Activated CD8-positive, alpha-beta memory T cell treated with anti-CD3 and anti-CD28 coated beads, Interleukin-2, amount 50 U/mL, for 24 hours (primary cell): ENCODE measurements at regions not wholly inside any gene's neighbourhood (a gene's known extent, or its start where the extent isn't known, plus 50 kb on each side); places are given as distances from the start of the nearest gene placed in this dataset.
"Not testable (repeated sequence)": the region's sequence is repeated elsewhere in the genome, so short reads cannot be mapped to it uniquely, and the experiment has no call there.

Experiments
- DNase-seq: peaks from one replicate; pipeline ENCODE4 v3.0.0-alpha.2; 2020; ENCODE audit errors: extremely low read depth

DNA sequence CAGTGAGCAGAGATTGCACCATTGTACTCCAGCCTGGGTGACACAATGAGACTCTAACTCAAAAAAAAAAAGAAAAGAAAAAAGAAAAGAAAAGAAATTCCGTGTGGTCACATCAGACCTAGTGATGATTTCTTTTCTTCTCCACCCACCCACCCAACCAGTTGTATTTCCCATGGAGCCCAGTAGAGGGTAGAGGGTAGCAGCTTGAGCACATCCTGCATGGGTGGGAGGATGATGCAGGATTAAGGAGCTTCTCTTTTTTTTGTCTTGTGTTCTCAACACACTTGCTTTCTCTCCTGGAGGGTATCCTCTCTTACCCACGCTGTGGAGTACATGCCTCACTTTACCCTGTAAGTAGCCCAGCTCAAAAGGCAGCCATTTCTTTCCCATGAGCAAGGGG lies 118.6 kb upstream of the CARD11 start:
- no peak for DNase-seq

DNA sequence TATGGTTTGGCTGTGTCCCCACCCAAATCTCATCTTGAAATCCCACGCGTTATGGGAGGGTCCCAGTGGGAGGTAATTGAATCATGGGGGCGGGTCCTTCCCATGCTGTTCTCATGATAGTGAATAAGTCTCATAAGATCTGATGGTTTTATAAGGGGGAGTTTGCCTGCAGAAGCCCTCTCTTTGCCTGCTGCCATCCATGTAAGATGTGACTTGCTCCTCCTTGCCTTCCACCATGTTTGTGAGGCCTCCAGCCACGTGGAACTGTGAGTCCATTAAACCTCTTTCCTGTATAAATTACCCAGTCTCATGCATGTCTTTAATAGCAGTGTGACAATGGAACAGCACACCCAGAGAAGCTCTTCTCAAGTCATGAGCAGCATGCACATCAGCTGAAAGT lies 119.1 kb upstream of the CARD11 start:
- not testable (repeated sequence) for DNase-seq

DNA sequence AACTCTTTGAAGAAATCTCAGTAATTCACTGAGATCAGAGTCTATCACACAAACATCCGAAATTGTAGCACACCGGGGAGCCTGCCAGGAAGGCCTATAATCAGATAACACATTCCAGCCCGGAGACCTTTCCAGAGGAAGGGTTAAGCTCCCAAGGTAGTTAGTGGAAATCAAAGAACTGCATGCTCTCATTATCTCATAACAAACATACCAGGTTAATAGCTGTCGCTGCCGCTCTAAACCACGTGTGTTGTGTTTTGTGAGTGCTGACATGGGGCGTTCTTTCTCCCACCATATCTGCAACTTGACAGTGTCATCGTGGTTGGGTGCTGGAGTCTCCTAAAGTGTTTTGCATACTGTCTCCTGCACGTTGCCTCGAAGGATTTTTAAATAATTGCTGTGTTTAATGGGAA lies 120.7 kb upstream of the CARD11 start:
- no peak for DNase-seq

DNA sequence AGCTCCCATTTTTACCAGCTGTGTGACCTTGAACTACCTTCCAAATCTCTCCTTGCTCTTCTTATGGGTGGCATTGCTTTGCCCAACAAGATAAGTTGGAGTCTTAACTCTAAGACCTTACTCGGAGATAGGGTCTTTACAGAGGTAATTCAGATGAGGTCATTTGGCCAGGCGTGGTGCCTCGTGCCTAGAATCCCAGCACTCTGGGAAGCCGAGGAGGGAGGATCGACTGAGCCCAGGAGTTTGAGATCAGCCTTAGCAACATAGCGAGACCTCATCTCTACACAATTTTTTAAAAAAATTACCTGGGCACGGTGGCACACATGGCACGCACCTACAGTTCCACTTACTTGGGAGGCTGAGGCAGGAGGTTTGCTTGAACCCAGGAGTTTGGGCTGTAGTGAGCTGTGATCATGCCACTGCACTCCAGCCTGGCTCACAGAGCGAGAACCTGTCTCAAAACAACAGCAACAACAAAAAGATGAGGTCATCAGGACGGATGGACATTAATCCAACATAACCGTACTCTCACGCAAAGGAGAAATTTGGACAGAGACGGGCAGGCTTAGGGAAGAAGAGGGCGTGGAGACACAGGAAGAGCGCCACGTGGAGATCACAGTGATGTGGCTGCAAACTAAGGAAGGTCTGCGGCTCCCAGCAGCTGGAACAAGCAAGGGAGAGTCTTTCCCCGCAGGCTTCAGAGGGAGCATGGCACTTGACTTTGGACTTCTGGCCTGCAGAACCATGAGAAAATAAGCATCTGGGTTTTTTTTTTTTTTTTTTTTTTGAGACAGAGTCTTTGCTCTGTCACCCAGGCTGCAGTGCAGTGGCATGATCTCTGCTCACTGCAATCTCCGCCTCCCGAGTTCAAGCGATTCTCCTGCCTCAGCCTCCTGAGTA lies 122.3 kb upstream of the CARD11 start:
- DNase-seq, result no peak

DNA sequence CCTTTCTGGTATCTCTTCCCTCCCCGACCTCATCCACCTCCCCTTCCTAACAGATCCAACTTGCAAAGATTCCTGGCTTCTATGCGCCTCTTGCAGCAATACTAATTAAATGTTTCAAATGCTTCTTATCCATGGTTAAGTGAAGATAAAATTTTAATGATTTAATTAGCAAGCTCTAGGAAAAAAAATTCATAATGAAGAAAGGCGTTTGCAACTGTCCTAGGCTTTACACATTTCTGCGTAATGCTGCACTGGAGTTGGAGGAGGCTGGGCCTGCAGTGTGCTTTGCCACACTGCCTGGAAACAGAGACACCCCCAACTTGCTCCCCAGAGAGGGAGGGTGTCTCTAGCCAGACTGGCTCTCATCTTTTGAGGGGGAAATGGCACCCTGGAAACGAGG lies 123.9 kb upstream of the CARD11 start:
- no peak for DNase-seq

DNA sequence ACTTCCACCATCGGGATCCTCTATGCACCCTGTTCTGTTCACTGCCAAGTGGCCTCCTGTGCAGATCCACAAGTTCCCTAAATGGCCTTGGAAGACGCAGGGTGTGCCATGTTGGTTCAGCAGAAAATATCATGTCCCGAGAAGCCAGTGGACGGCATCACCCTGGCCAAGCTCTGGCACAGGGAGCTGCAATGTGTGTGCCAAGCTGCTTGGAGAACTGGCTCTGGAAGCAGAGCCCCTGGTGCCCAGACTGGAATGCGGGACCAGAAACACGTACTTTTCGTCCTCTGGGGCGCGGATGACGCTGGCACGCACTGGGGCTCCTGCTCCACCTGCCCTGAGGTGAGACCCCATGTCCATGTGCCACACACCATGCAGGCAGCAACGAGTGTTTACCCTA lies 124.7 kb upstream of the CARD11 start:
- DNase-seq, result no peak

DNA sequence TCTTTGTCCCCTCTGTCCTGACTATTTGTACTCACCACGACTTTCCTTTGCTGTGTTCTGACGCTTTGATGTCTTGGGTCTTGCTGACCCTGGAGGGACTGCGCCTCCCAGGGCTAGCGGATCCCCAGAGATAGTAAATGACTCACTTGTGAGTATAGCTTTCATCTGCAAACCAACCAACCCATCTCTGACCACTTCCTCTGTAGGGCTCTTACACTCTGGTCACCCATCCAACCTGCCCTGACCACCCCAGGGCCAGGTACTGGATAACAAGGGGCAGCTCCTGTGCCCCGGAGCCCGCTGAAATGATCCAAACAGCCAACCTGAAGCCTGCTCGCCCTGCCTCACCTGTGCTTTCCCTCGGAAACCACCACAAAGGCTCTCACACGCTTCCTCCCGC lies 125.2 kb upstream of the CARD11 start:
- DNase-seq, result no peak

DNA sequence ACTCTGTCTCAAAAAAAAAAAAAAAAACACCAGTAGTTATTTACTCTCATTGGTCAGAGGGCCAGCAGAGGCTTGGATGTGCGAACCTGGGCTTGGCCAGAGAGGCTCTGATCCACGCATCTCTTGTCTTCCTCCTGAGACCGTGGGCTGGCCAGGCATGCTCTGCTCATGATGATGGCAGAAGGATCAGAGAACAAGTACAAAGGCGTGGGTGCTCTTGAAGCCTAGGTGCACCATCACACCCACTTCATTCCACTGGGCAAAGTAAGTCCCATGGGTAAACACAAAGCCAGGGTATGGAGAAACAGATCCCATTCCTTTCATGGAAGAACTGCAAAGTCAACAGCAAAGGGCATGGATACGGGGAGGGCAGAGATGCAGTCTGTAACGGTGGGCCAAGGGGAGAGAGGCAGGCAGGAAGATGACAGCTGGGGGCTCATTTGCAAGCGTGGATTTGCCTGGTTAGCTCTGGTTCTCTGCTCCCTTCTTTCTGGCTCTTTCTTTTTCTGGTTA lies 128.2 kb upstream of the SDK1 start:
- no peak for DNase-seq

DNA sequence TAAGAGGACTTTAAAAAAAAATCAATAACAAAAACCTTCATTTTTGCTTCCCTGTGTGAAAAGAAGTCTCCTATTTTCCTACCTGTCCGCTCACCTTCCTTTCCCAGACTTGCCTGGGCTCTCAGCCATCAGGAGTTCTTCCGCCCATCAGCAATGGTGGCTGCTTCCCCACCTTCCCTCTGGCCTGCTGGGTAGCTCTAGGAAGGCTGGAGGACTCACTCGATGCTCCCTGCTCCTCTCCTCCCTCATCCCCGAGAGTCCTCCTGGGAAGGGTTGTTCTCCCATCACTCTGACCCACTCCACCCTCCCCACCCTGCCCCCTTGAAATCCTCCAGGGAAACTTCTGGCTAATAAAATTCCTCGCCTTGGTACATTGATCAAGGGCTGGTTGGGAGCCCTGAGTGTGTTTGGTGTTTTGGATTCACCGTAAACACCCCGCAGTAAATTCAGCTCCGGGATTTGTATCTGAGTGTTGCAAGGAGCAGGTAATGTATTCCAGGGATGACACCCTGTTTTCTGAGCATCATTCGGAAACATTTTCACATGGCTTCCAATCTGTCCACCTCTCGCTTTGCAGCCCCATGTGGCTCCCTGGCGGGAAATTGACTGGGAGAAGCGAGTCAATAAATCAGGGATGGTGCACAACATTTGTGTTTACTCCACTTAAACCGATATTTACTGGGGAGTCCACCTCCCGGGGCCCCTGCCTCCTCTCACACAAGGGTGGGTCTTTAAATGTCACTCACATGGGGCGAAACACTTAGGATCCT lies 126.4 kb upstream of the SDK1 start:
- DNase-seq, result no peak

DNA sequence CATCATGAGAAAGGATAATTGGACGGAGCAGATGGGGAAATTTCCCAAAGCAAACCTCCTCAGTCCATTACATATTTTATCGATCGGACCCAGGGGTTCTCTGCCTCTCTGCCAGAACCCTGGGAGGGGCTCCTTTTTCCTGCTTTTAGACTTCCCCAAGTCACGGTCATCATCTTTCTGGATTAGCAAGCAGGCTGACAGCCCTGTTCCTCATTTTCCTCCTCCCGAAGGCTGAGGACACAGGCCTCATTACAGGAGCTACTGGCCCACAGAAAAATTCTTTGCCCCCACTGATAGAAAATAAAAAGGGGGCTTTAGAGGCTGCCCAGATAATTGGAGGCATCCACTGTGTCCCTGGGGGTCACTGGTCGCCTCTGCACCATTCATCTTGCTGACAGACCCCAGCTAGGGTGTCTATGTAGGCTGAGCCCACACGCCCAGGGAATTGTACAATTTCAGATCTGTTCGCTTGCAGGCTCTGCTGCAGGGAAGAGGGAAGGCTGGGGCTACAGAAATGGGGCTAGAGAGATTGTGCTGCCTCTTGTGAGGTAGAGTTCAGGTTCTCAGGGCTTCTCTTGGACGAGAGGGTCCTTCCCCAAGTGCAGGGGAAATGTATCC lies 125.7 kb upstream of the SDK1 start:
- no peak for DNase-seq

DNA sequence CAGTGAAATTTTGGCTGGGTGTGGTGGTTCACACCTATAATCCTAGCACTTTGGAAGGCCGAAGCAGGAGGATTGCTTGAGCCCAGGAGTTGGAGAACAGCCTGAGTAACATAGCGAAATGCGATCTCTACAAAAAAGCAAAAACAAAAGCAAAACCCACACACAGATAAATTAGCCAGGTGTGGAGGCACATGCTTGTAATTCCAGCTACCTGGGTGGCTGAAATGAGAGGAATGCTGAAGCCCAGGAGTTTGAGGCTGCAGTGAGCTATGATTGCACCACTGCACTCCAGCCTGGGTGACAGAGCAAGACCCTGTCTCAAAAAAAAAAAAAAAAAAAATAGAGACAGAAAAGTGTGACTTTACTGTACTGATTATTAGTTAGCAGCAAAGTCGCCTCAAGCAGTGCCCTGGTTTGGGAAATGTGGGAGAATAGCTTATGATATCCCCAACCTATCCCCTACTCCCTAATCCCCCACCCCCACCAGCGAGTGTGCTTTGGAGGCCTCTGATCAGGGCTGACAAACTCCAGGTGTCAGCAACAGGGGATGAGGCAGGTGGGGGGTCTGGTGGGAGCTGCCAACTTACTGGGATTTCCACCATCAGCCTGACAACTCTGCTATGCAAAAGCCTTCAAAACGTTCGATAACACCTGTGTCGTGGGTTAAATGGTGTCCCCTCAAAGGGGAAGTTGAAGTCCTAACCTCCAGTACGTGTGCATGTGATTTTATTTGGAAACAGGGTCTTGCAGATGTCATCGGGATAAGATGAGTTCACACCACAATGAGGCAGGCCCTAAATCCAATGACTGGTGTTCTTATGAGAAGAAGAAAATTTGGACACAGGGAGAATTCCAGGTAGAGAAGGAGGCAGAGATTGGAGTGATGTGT lies 124.7 kb upstream of the SDK1 start:
- no peak for DNase-seq

DNA sequence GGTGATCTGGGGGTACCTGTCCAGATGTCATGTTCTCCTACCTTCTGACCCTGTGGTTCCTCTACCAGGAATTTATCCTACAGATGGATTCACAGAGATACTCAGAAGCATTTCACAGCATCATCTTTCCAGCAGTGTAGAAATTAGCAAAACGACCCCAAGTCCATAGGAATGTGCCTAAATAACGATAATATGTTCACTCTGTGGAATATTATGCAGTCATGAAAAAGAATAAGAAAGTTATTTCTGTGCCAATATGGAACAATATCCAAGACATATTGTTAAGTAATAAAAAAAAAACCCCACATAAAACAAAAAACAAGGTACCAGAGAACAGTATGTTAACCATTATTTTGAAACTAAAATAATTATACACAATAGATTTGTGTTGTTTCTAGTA lies 123.8 kb upstream of the SDK1 start:
- DNase-seq, result no peak

DNA sequence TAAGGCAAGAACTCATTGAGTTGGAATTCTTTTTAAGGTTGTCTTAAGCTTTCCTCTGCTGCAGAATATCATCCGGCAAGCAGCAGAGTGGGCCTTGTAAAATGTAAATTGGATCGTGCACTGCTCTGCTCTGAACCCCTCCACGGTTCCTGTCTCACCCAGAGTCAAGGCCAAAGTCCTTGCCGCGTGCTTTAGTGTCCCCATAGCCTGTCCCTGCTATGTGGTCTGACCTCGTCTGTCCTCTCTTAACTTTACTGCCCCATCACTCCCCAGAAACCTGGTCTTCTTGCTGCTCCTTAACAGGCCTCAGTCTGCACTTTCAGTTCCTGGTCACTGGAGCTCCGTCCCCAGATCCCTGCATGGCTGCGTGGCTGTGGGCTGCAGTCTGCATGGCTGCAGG lies 121.6 kb upstream of the SDK1 start:
- DNase-seq, result no peak

DNA sequence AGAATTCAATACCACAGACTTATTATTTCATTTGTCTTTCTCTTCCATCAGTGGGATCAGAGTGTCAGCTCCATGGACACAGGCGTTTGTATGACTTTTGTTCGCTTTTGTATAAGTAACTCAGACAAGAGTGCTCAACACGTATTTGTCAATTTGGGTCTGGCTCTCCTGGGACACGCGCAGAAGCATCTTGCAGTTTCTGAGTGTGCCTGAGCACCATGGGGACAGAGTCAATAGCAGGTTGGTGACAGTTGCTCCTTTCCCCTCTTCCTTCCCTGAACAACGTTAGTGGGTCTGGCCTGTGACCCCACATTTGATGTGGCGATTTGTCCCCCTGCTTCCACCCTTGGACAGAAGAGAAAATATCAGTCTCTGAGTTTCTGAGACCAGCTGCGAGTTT lies 120.4 kb upstream of the SDK1 start:
- DNase-seq, result no peak

DNA sequence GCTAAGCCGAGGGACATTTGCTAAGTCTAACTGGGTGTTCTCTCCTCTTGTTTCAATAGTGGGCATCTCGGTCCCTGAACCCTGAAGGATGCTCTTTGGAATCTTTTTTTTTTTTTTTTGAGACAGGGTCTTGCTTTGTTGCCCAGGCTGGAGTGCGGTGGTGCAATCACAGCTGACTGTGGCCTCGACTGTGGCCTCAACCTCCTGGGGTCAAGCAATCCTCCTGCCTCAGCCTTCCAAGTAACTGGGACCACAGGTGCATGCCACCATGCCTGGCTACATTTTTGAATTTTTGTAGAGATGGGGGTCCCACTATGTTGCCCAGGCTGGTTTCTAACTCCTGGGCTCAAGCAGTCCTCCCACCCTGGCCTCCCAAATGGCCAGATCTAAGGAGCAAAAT lies 119.0 kb upstream of the SDK1 start:
- DNase-seq, result not testable (repeated sequence)

DNA sequence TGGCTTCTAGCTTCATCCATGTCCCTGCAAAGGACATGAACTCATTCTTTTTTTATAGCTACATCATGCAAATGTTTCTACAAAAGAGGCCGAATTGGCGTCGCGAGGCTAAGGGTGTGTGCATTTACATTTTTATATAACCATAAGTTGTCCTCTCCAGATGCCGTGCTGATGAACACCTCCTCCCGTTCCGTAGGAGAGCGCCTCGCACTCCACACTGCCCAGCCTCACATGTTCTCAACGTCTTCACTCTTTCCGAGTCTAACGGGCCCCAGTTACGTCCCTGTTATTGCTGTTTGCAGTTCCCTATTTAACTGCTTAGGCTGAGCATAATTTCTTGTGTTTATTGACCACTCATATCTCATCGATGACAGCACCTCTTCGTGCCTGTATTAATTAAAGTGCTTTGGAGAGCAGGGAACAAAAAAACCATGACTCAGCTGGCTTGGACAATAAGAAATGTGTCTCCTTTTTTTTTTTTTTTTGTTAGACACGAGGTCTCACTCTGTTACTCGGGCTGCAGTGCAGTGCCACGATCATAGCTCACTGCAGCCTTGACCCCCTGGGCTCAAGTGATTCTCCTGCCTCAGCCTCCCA lies 113.5 kb upstream of the SDK1 start:
- DNase-seq, result no peak

DNA sequence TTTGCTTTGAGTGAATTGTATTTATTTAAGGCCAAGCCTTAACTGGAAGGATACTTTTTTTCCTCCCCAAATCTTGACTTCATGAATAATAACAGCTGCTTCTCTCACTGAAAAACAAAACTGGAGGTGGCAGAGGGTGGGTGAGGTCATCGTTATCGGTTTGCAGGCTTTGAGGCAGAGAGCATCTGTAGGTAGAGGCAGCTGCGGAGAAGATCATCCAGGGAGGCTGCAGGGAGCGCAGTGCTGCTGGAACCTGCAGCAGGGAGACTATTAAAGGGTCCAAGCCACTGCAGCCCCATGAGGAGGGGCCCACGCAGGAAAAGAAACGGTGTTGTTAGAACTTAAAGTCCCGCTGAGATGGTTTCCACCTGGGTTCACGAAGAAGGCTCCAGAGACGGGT lies 112.1 kb upstream of the SDK1 start:
- no peak for DNase-seq

DNA sequence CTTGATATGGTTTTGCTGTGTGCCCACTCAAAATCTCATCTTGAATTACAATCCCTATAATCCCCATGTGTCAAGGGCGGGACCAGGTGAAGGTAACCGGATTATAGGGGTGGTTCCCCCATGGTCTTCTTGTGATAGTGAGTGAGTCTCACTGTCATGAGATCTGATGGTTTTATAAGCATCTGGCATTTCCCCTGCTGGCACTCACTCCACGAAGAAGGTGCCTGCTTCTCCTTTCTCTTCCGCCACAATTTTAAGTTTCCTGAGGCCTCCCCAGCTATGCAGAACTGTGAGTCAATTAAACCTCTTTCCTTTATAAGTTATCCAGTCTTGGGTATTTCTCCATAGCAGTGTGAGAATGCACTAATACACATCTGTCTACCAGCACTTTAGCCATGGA lies 109.5 kb upstream of the SDK1 start:
- no peak for DNase-seq

DNA sequence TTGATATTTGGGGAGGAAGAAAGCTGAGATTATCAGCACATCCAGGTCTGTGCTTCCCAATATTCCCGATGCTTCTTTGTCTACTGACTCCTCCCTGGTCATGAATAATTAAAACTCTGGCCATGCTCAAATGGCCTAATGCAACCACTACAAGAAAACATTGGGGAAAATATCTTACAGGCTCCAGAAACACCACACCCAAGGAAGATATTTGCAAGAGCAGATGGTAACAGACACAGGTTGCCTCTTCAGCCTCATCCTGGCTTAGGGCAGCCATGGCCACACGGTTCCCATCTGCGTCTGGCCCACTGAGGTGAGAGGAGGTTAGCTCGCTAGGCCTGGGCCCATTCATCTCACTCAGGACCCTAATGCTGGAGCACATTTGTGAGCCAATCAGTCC lies 108.4 kb upstream of the SDK1 start:
- DNase-seq, result no peak

DNA sequence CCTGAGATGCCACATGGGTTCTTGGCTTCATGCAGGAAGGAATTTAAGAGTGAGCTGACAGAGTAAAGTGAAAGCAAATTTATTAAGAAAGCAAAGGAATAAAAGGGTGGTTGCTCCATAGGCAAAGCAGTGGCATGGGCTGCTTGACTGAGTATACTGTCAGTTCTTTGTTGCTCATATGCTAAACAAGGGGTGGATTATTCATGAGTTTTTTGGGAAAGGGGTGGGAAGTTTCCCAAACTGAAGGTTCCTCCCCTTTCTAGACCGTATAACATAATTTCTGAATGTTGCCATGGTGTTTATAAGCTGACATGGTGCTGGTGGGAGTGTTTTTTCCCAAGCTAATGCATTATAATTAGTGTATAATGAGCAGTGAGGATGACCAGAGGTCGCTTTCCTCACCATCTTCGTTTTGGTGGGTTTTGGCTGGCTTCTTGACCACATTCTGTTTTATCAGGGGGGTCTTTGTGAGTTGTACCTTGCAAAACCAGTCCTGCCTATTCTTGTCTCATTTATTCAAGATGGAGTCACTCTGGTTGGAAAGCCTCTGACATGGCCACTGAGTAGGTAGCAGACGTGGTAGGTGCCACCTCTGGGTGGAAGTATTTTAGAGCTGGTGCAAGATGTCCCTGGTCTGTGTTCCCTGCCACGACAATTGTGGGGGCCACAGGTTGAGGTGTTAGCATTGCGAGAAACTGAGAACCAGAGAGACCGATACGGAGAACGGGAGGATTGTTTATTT lies 107.5 kb upstream of the SDK1 start:
- no peak for DNase-seq
